Amniotic epithelial cell (primary cell): ENCODE measurements at regions not wholly inside any gene's neighbourhood (a gene's known extent, or its start where the extent isn't known, plus 50 kb on each side); places are given as distances from the start of the nearest gene placed in this dataset.
"Not testable (repeated sequence)": the region's sequence is repeated elsewhere in the genome, so short reads cannot be mapped to it uniquely, and the experiment has no call there.

ENCODE experiments used
- DNase-seq: peaks from one replicate; pipeline ENCODE4 v3.0.0-alpha.2; 2010; ENCODE audit warnings: low read depth

DNA sequence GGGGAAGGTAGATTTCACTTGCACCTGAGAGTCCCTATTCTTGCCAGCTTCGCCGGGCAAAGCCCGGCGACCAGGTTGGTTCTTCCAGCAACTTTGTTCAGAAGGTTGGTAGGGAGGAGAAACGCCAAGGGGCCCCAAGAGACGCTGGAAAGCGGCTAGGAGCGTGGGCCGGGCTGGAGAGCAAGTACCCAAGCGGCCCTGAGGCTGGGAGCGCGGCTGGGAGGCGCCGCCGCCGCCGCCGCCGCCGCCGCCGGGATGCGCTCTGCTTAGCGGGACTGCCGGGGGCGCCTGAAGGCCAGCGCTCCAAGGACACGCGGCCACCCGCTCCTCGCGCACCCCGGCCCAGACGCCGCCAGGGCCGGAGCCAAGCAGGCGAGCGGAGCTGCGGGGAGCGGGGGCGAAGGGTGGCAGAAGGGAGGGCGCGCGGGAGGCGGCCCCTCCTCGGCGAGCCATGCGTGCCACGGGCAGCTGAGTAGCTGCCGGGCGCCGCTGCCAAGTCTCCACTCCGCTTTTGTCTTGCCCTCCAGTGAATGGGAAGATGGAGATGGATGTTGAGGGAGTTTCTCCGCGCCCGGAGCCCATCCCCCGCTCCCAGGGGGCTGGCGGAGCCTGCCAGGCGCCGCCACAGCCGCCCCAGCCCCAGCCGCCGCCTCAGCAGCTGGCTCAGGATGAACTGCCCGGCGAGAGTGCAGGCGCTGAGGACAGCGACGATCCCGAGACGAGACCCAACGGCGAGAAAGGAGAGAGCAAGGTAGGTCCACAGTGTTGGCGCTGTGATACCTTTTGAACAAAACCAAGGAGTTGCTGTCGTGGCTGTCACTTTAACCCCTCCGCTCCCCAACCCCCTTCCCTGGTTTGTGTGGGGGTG is 227.4 kb upstream of the AZI2 start:
- no peak for DNase-seq

GRCh38 chr3:28576614-28577200 is 228.1 kb upstream of the AZI2 start:
- no peak for DNase-seq

DNA sequence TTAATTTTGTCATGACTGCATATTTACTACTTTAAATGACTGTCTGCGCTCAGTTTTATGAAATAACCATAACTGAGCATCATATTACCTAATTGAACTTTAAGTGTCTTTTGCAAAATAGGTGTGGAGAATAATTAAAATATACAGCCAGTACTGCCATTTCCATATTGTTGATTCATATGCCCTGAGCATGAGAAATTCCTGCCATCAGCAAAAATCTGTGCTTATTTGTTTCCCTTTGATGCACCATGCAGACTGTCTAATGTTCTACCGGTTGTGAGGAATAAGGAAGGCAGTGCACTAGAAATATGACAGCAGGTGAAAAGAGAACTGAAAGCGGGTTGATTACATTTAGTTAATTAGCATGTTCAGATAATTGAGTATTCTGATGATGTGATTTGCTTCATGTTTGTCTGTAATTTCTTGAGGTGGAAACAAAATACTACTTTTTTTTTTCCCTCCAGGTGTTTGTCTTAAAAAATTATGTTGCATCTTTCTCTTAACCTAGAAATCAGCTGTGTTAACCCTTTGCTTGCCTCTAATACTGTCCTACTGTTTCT is 229.4 kb upstream of the AZI2 start:
- no peak for DNase-seq

GRCh38 chr3:28586325-28586724 is 237.7 kb upstream of the AZI2 start:
- no peak for DNase-seq

DNA sequence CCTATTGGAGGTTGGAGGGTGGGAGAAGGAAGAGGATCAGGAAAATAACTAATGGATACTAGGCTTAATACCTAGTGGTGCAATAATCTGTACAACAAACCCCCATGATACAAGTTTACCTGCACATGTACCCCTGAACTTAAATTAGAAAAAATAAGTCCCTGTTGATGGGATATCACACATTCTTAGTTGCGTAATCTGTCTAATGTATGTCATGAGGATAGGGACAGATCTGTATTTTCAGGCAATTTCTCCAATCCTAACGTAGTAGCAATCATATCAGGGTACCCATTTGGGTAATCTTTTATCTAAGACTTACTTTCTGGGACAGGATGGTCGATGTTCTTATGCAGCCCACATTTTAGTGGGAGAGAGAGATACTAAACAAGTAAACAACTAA is 239.1 kb upstream of the AZI2 start:
- DNase-seq = no peak

- DNase-seq = no peak
Measured at GRCh38 chr3:28590216-28590615, 241.6 kb upstream of the AZI2 start.

DNA sequence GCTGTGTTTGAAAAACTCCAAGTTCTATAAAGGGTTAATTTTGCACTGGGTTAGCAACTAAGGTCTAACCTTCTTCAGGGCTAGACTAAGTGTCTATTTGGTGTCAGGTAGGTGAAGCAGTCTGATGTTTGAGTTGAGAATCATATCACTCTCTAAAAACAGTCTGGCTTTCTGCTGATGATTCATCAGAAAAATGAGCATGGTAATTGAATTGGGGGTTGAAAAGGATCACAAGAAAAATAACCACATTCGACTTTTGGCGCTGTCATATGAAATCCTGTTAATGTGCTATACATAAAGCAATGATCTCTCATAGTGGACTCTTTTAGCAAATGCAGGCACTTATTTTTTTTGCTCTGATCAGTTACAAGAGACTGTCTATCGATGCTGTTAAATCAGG is 242.2 kb upstream of the AZI2 start:
- DNase-seq = no peak

DNA sequence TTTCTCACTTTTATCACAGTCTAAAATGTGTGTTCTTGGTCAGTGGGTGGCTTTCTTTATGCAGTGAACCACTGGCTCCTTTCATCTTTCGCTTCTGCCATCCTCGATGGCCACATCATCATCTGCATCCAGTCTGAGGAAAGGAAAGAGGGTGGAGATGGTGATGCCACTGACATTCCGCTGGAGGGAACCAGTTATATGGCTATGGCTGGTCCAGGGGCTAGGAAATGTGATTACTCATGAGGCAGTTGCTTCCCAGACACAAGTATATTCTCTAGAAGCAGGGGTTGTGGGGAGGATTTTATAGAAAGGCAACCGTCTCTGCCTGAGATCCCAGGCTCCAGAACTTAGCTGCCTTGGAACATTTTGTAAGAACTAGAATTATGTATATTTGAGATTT is 246.7 kb upstream of the AZI2 start:
- DNase-seq = no peak

GRCh38 chr3:28597452-28597851 is 248.8 kb upstream of the AZI2 start:
- DNase-seq = no peak

DNA sequence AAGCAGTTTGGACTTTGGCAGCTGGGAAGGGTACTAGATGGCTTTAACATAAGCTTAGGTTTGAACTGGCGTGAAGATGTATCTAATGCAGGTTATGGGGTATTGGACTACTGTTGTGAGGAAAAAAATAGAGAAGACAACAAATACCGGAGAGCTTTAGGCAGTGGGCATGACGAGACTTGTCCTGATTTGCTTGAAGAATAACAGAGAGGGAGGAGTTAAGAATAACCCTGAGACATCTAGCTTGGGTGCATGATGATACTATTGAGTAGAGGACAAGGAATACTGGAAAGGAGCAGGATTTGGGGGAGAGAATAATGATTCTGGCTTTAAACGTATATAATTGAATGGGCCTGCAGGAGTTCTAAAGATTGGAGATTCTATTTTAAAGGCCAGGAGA is 249.5 kb upstream of the AZI2 start:
- DNase-seq = no peak

- no peak for DNase-seq
Measured at GRCh38 chr3:28601291-28601690, 252.7 kb upstream of the AZI2 start.

DNA sequence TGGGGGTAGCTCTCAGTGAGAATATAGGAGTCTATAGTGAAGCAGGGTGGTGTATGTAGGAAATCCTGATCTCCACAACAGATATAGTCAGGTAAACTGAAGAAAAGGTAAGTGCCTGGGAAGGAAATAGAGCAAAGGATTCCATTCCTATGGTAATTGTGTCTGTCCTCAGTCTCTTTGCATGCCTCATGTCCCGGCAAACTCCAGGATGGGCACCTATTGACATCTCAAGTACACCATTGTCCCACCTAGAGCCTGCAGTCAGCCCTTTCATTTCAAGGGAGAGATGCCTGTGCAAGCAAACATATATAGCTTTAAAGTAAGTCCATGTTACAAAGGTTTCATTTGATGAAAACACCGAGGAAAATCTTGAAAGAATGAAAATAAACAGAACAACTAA is 257.7 kb upstream of the AZI2 start:
- no peak for DNase-seq

DNA sequence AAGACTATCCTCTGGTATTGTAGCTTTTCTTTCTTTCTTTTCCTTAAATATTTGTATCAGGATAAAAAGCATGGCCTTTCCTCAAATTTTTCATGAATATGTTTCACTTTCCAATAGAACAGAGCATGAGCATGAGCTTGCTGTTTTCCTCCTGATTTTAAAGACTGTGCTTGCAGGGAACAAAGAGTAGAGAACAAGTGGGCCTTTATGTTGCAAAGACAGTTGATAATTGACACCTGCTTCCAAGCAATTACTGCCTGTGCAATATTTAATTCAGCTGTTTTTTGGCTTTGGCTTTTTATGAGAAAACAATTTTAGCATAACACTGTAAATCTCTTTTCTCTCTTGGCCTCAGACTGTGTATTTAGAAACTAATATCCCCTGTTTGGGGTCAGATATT is 263.6 kb upstream of the AZI2 start:
- DNase-seq = no peak

DNA sequence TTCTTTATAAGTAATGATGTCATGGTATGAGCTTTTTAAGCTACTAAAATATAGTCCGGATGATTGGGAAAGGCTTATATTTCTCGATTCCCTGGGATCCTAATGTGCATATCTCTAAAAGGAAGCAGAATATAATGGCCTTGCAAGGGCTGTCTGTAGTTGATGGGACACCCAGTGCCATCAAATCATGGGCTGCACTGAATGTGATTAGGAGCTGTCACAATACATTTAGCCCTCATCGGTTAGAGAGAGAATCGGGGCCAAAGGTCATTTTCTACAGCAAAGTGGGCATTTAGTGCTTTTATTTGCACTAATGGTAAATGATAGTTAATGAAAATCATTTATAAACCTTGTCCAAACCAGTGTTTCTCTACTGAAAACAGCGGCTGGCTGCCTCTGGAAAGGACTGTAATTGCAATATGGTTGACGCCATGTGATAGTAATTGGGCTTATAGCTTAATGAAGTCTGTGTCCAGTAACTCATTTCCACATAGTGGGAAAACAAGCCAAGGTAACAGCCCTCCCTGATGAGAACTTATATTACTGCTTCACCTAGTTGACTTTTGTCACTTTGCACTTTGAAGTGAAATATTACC is 265.0 kb upstream of the AZI2 start:
- DNase-seq = no peak

DNA sequence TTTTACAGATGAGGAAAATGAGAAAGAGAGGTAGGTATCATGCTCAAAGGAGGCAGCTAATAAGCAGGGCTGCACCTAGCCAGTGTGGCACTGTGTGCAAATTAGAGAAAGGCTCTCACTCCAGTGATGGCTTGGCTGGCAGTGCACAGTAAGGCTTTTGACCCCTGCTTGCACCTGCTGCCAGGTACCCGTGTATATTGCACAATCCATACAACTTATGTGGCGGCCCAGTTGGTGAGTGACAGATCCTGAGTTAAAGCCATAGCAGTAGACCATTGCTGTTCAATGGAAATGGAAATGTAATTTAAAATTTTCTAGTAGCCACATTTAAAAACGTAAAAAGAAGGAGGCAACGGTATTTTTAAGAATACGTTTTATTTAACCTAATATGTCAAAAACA is 266.4 kb upstream of the AZI2 start:
- DNase-seq = no peak

- no peak for DNase-seq
Measured at GRCh38 chr3:28615971-28616370, 267.3 kb upstream of the AZI2 start.

DNA sequence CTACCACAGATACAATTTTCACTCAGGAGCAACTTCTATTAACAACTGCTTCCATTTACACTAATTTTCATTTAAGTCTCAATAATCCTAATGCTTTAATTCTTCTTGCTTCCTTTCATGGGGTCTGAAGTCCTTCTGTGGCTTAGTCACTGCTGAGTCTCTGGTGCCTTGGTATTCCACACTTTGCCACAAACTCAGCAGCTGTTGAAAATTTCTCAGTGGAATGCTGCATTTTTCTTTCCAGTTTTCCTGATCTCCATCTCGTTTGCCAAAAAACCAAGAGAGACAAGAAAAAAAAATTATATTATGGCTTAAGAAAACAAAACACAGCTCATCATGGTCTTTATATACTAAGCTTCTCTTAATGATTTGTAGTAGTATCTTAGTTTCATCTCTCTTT is 269.2 kb upstream of the AZI2 start:
- no peak for DNase-seq

GRCh38 chr3:28623106-28623505 is 274.5 kb upstream of the AZI2 start:
- DNase-seq = no peak

DNA sequence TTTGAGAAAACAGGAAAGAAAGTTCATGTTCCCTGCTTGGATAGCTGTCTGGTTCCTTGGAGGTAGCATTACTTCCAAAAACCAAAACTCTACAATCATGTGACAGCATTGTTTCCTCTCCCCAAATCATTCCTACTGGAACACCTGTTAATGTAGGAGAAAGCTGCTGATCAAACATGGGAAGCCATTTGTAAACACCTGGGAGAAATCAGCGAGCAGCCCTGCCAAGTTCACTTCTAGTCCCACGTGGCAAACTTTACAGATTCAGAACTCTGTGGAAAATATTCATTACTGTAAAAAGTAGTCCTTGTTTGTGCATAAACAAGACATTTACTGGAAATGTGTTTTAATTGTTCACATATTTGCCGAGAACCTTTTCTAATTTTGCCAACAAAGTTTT is 275.5 kb upstream of the AZI2 start:
- DNase-seq = no peak

- DNase-seq = not testable (repeated sequence)
Measured at GRCh38 chr3:28627843-28628242, 279.2 kb upstream of the AZI2 start.

- no peak for DNase-seq
Measured at GRCh38 chr3:28634019-28634418, 285.4 kb upstream of the AZI2 start.

- DNase-seq = no peak
Measured at GRCh38 chr3:28637742-28638141, 289.1 kb upstream of the AZI2 start.

- DNase-seq = no peak
Measured at GRCh38 chr3:28645149-28645548, 296.5 kb upstream of the AZI2 start.
